K562 (cell line): ENCODE measurements at regions not wholly inside any gene's neighbourhood (a gene's known extent, or its start where the extent isn't known, plus 50 kb on each side); places are given as distances from the start of the nearest gene placed in this dataset.

Experiments used
- ATAC-seq: fragments of 200-7000 bp; cut with Tn5 transposase; 3 replicates; pipeline ENCODE4 v1.9.1; 2020; ENCODE audit warnings: moderate library complexity
- BruUV-seq: library from RNA; stranded (reverse); fragments of 400-500 nt; replicated peaks from 2 replicates; lab custom pipeline; 2021; lab: Mats Ljungman, UMichigan
- CTCF ChIA-PET: fragments of 300-600 bp; formaldehyde crosslinking; extraction: SDS; loops from one replicate; lab custom pipeline; 2021; ENCODE audit warnings: low intra/inter-chr PET ratio; lab: Yijun Ruan, JAX
- POLR2A ChIA-PET: fragments of 300-600, 350-650 bp; sonication (Branson Sonifier 250); formaldehyde crosslinking; extraction: SDS; loops from one replicate; lab custom pipeline; 2021; ENCODE audit warnings: antibody characterized with exemption, inconsistent platforms; lab: Yijun Ruan, JAX
- DNase-seq, 4 experiments: peaks; one replicate each; pipeline versions ENCODE4 v3.0.0 to v3.0.0-alpha.2; 2011 to 2018; ENCODE audit warnings: low spot score in 3 of 4, mixed read lengths in 3 of 4; ENCODE audit errors: extremely low read depth in 1 of 4
- FAIRE-seq: peaks from 2 replicates; lab custom pipeline; 2011; peaks lifted over from hg19 to GRCh38; lab: Jason Lieb, UNC
- H2AFZ ChIP-seq: 2 replicates; pipeline ENCODE4 v1.6.0; 2011; ENCODE audit warnings: low read depth, low read length, control low read depth, inconsistent platforms
- H3K27ac ChIP-seq: fragments of 200-600 bp; 3 replicates; pipeline ENCODE4 v1.8.0; 2011; ENCODE audit warnings: low read depth, mild to moderate bottlenecking, control low read depth, inconsistent platforms, low read length, moderate library complexity, mixed read lengths; ENCODE audit errors: extremely low read depth
- H3K27me3 ChIP-seq, 2 experiments: fragments of 300-600 bp in 1 of 2; 2 replicates in 1 of 2; 3 replicates in 1 of 2; pipeline versions ENCODE4 v1.6.0 to v1.8.0; 2011; ENCODE audit warnings: inconsistent platforms in 2 of 2, low read length in 2 of 2, mild to moderate bottlenecking in 1 of 2, mixed read lengths in 1 of 2, moderate library complexity in 1 of 2; ENCODE audit not compliant: control insufficient read depth in 2 of 2, insufficient read depth in 2 of 2
- H3K36me3 ChIP-seq: fragments of 300-600 bp; 3 replicates; pipeline ENCODE4 v1.8.0; 2011; ENCODE audit warnings: mild to moderate bottlenecking, low read length, inconsistent platforms; ENCODE audit not compliant: control insufficient read depth, insufficient read depth
- H3K4me1 ChIP-seq, 2 experiments: fragments of 200-600 bp in 1 of 2; replicated peaks in 1 of 2; 2 replicates in 1 of 2; 3 replicates in 1 of 2; pipeline versions ENCODE4 v1.5.1 to v1.8.0; 2011; ENCODE audit warnings: inconsistent platforms in 2 of 2, low read length in 2 of 2, mild to moderate bottlenecking in 1 of 2, mixed read lengths in 1 of 2, moderate library complexity in 1 of 2; ENCODE audit not compliant: control insufficient read depth in 2 of 2, insufficient read depth in 2 of 2
- H3K4me2 ChIP-seq: 2 replicates; pipeline ENCODE4 v1.6.1; 2011; ENCODE audit warnings: low read length, control low read depth, inconsistent platforms, mixed read lengths; ENCODE audit not compliant: insufficient read depth
- H3K4me3 ChIP-seq: fragments of 200-600 bp; sonication (generic), shearing (Covaris generic); 2 replicates; pipeline ENCODE4 v1.5.1; 2016; ENCODE audit warnings: control low read depth, inconsistent platforms
- H3K79me2 ChIP-seq: fragments of 200-600 bp; 3 replicates; pipeline ENCODE4 v1.8.0; 2011; ENCODE audit warnings: low read length, inconsistent platforms; ENCODE audit not compliant: control insufficient read depth, insufficient read depth
- H3K9ac ChIP-seq, 2 experiments: 2 replicates each; pipeline versions ENCODE4 v1.6.0 to v1.6.1; 2011; ENCODE audit warnings: low read depth in 2 of 2, low read length in 2 of 2, control low read depth in 1 of 2, inconsistent platforms in 1 of 2, mild to moderate bottlenecking in 1 of 2, mixed read lengths in 1 of 2; ENCODE audit not compliant: insufficient read depth in 1 of 2
- H3K9me1 ChIP-seq: one replicate; pipeline ENCODE4 v1.6.0; 2011; ENCODE audit warnings: inconsistent platforms, mild to moderate bottlenecking, low read length, moderate library complexity; ENCODE audit not compliant: control insufficient read depth, insufficient read depth
- H3K9me3 ChIP-seq: replicated peaks from 2 replicates; pipeline ENCODE4 v1.5.1; 2011; ENCODE audit warnings: low read depth, low read length, inconsistent platforms; ENCODE audit not compliant: control insufficient read depth, insufficient read depth
- H4K20me1 ChIP-seq: replicated peaks from 2 replicates; pipeline ENCODE4 v1.6.1; 2011; ENCODE audit warnings: low read length, inconsistent platforms, mixed read lengths; ENCODE audit not compliant: control insufficient read depth, insufficient read depth
- AFF1 ChIP-seq, 2 experiments: fragments of 450-650 bp; IDR thresholded peaks; 2 replicates each; pipeline ENCODE4 v1.6.1; 2018; ENCODE audit warnings: mild to moderate bottlenecking in 2 of 2, low read depth in 1 of 2; ENCODE audit not compliant: partially characterized antibody in 2 of 2
- GABPA ChIP-seq: fragments of 200-800 bp; sonication (Bioruptor generic); conservative IDR thresholded peaks from 2 replicates; pipeline ENCODE4 v1.6.1; 2016; ENCODE audit warnings: low read depth, missing genetic modification characterization, missing compliant biosample characterization
- MAZ ChIP-seq, 2 experiments: fragments of 450-650 bp in 1 of 2; sonication (generic) in 1 of 2; formaldehyde crosslinking; IDR thresholded peaks in 1 of 2; conservative IDR thresholded peaks in 1 of 2; 2 replicates each; pipeline versions ENCODE4 v1.4.0 to v1.5.0; 2020; ENCODE audit warnings: mild to moderate bottlenecking in 1 of 2, missing genetic modification reagents in 1 of 2
- MNT ChIP-seq, 2 experiments: fragments of 450-650 bp; conservative IDR thresholded peaks; 2 replicates each; pipeline ENCODE4 v1.6.1; 2017; ENCODE audit warnings: mild to moderate bottlenecking in 2 of 2, moderate library complexity in 2 of 2
- NEUROD1 ChIP-seq: fragments of 150-350 bp; IDR thresholded peaks from 2 replicates; pipeline ENCODE4 v1.6.1; 2014; ENCODE audit warnings: borderline replicate concordance, low read length, low read depth; ENCODE audit not compliant: partially characterized antibody
- ZNF592 ChIP-seq: fragments of 450-650 bp; IDR thresholded peaks from 2 replicates; pipeline ENCODE4 v1.6.1; 2017; ENCODE audit warnings: antibody characterized with exemption, mild to moderate bottlenecking
- ZNF76 ChIP-seq: fragments of 250-450 bp; sonication (Bioruptor Pico); IDR thresholded peaks from 2 replicates; pipeline ENCODE4 v1.4.0; 2020; ENCODE audit warnings: mild to moderate bottlenecking, moderate library complexity, borderline replicate concordance
- WGBS: fragments of 100-300 bp; shearing (Covaris generic); methylation state at CpG from one replicate; pipeline ENCODE4 v1.1.6; 2016; ENCODE audit warnings: low coverage, mixed read lengths; ENCODE audit not compliant: insufficient coverage; ENCODE audit errors: missing lambda C conversion rate; 5-methylcytosine and 5-hydroxymethylcytosine counted together
- in situ Hi-C: fragments of 300-500 bp; cut with MboI; formaldehyde crosslinking; loops from 4 replicates; pipeline ENCODE4 v1.15.0; 2018; ENCODE audit warnings: inconsistent platforms, mixed read lengths
- intact Hi-C: fragments of 100-400 bp; cut with micrococcal nuclease; formaldehyde crosslinking; loops from 2 replicates; pipeline ENCODE4 v1.14.2; 2022

GRCh38 chr15:38658431-38658830 is 93.8 kb upstream of the RASGRP1 start:
- H3K27me3 ChIP-seq, result peaks cover 0 to 8% of the 10 kb centered on the region in 2 experiments; a peak in 2 of 5 replicates
- in situ Hi-C loops, result no loop called here
- BruUV-seq, result no TSS peak
- H3K27ac ChIP-seq, result no peak overlapping the region
- H3K4me1 ChIP-seq, result no peaks in the 10 kb centered on the region
- no peaks in the 10 kb centered on the region for H3K9me1 ChIP-seq
- H3K9me3 ChIP-seq, result no peaks in the 10 kb centered on the region
- H3K4me3 ChIP-seq, result no peak overlapping the region
- intact Hi-C loops, result no loop called here
- 0 out of 2 replicates have a peak overlapping the region, but pooled peaks have one; percentile 17 for H2AFZ ChIP-seq
- H3K79me2 ChIP-seq, result no peaks in the 10 kb centered on the region
- DNase-seq, result no peak
- TF ChIP-seq AFF1 (IDR thresholded peaks at IDR 0.05; ENCODE audit: low read depth in 1 of 2, partially characterized antibody in 2 of 2) (no peak), GABPA (tag) (peak; percentile 33; the same call in 1 of the 2 replicates), MAZ (CRISPR knock-in tag; conservative IDR thresholded peaks at IDR 0.05 in 1 of 2, IDR thresholded peaks at IDR 0.05 in 1 of 2) (no peak), ZNF76 (CRISPR knock-in tag) (no peak), NEUROD1 (no peak), MNT (conservative IDR thresholded peaks at IDR 0.05) (no peak), ZNF592 (no peak)
- 2% methylated on average over 5 of the region's 5 CpGs for WGBS
- H4K20me1 ChIP-seq, result no peaks in the 10 kb centered on the region
- ATAC-seq, result no peak
- FAIRE-seq, result no peak
- H3K9ac ChIP-seq, result no peak overlapping the region
- ChIA-PET POLR2A (no interaction called here), CTCF (no interaction called here)
- no peak overlapping the region for H3K4me2 ChIP-seq
- H3K36me3 ChIP-seq, result no peaks in the 10 kb centered on the region
